ENCODE measurements at regions not wholly inside any gene's neighbourhood (a gene's known extent, or its start where the extent isn't known, plus 50 kb on each side); places are given as distances from the start of the nearest gene placed in this dataset.
"Not testable (repeated sequence)": the region's sequence is repeated elsewhere in the genome, so short reads cannot be mapped to it uniquely, and the experiment has no call there.

GRCh38 chr2:58466804-58467203 is 225.7 kb upstream of the FANCL start:
- no peak for TF ChIP-seq CTCF (IDR thresholded peaks at IDR 0.05; ENCODE audit: insufficient read depth, missing control alignments)
- FAIRE-seq (peak; percentile 6), DNase-seq (ENCODE audit: insufficient read length, low spot score) (no peak)

- DNase-seq (ENCODE audit: insufficient read length, low spot score); FAIRE-seq: not testable (repeated sequence)
These were observed 224.9 kb upstream of the FANCL start for GRCh38 chr2:58466021-58466420.

- no peak for TF ChIP-seq CTCF (IDR thresholded peaks at IDR 0.05; ENCODE audit: insufficient read depth, missing control alignments)
- FAIRE-seq, result no peak
- DNase-seq (ENCODE audit: insufficient read length, low spot score), result no peak
These were observed 219.5 kb upstream of the FANCL start for GRCh38 chr2:58460670-58461069.

GRCh38 chr2:58449286-58450010 is 208.3 kb upstream of the FANCL start:
- peak; percentile 51 for TF ChIP-seq CTCF (IDR thresholded peaks at IDR 0.05; ENCODE audit: insufficient read depth, missing control alignments)
- peak; percentile 29 for FAIRE-seq
- no peak for DNase-seq (ENCODE audit: insufficient read length, low spot score)

GRCh38 chr2:58448845-58449244 is 207.7 kb upstream of the FANCL start:
- DNase-seq (ENCODE audit: insufficient read length, low spot score) (no peak), FAIRE-seq (no peak)
- no peak for TF ChIP-seq CTCF (IDR thresholded peaks at IDR 0.05; ENCODE audit: insufficient read depth, missing control alignments)

- peak; percentile 95 for TF ChIP-seq CTCF (IDR thresholded peaks at IDR 0.05; ENCODE audit: insufficient read depth, missing control alignments)
- DNase-seq (ENCODE audit: insufficient read length, low spot score) (no peak), FAIRE-seq (peak; percentile 93)
These were observed 207.0 kb upstream of the FANCL start for GRCh38 chr2:58448065-58448507.

- FAIRE-seq (no peak), DNase-seq (ENCODE audit: insufficient read length, low spot score) (no peak)
- TF ChIP-seq CTCF (IDR thresholded peaks at IDR 0.05; ENCODE audit: insufficient read depth, missing control alignments), result no peak
These were observed 206.5 kb upstream of the FANCL start for GRCh38 chr2:58447586-58447985.
